LoVo (cell line): ENCODE measurements at regions not wholly inside any gene's neighbourhood (a gene's known extent, or its start where the extent isn't known, plus 50 kb on each side); places are given as distances from the start of the nearest gene placed in this dataset.
A peak's percentile ranks its signal among the peaks of the same experiment; 100 is the strongest.

Source experiments
- DNase-seq: peaks from one replicate; pipeline ENCODE4 v3.0.0-alpha.2; 2016; ENCODE audit warnings: low spot score

GRCh38 chr4:10898072-10898471 is 213.5 kb upstream of the CLNK start:
- no peak for DNase-seq

- no peak for DNase-seq
Measured at GRCh38 chr4:10897076-10897475, 212.5 kb upstream of the CLNK start.

- DNase-seq, result no peak
Measured at GRCh38 chr4:10893395-10893794, 208.8 kb upstream of the CLNK start.

GRCh38 chr4:10891866-10892265 is 207.3 kb upstream of the CLNK start:
- no peak for DNase-seq

GRCh38 chr4:10889819-10890218 is 205.3 kb upstream of the CLNK start:
- DNase-seq, result no peak

GRCh38 chr4:10879411-10880110 is 195.0 kb upstream of the CLNK start:
- DNase-seq, result peak; percentile 1

GRCh38 chr4:10878861-10879260 is 194.3 kb upstream of the CLNK start:
- no peak for DNase-seq

GRCh38 chr4:10877076-10877475 is 192.5 kb upstream of the CLNK start:
- DNase-seq, result no peak

- no peak for DNase-seq
Measured at GRCh38 chr4:10875144-10875799, 190.7 kb upstream of the CLNK start.

GRCh38 chr4:10873809-10874208 is 189.2 kb upstream of the CLNK start:
- DNase-seq, result no peak

- no peak for DNase-seq
Measured at GRCh38 chr4:10872833-10873517, 188.4 kb upstream of the CLNK start.

GRCh38 chr4:10866666-10867065 is 182.1 kb upstream of the CLNK start:
- DNase-seq, result no peak

- no peak for DNase-seq
Measured at GRCh38 chr4:10861036-10861435, 176.5 kb upstream of the CLNK start.

GRCh38 chr4:10856271-10856782 is 171.8 kb upstream of the CLNK start:
- no peak for DNase-seq

GRCh38 chr4:10853196-10853595 is 168.6 kb upstream of the CLNK start:
- no peak for DNase-seq

- DNase-seq, result no peak
Measured at GRCh38 chr4:10841697-10842096, 157.1 kb upstream of the CLNK start.

- no peak for DNase-seq
Measured at GRCh38 chr4:10837151-10837550, 152.6 kb upstream of the CLNK start.

GRCh38 chr4:10832806-10833628 is 148.4 kb upstream of the CLNK start:
- DNase-seq, result no peak

- DNase-seq, result no peak
Measured at GRCh38 chr4:10831727-10832408, 147.3 kb upstream of the CLNK start.

- peak; percentile 7 for DNase-seq
Measured at GRCh38 chr4:10828918-10829538, 144.5 kb upstream of the CLNK start.

- DNase-seq, result no peak
Measured at GRCh38 chr4:10821826-10822225, 137.3 kb upstream of the CLNK start.
